ENCODE measurements at regions not wholly inside any gene's neighbourhood (a gene's known extent, or its start where the extent isn't known, plus 50 kb on each side); places are given as distances from the start of the nearest gene placed in this dataset.

GRCh38 chr1:157312082-157312812 is 174.1 kb upstream of the ETV3 start:
- TF ChIP-seq CTCF (IDR thresholded peaks at IDR 0.05) (no peak), POLR2AphosphoS5 (IDR thresholded peaks at IDR 0.05; ENCODE audit: low read depth, low read length) (no peak), REST (IDR thresholded peaks at IDR 0.05; ENCODE audit: insufficient read depth in 1 of 2, low read depth in 2 of 2, low read length in 1 of 2) (no peak), SIN3A (IDR thresholded peaks at IDR 0.05; ENCODE audit: borderline replicate concordance, insufficient read depth, low read depth, low read length) (no peak), TCF7L2 (IDR thresholded peaks at IDR 0.05; ENCODE audit: low read depth, low read length) (no peak)
